K562 (cell line): ENCODE measurements at regions not wholly inside any gene's neighbourhood (a gene's known extent, or its start where the extent isn't known, plus 50 kb on each side); places are given as distances from the start of the nearest gene placed in this dataset.

Experiments used
- ATAC-seq: fragments of 200-7000 bp; cut with Tn5 transposase; 3 replicates; pipeline ENCODE4 v1.9.1; 2020; ENCODE audit warnings: moderate library complexity
- BruUV-seq: library from RNA; stranded (reverse); fragments of 400-500 nt; replicated peaks from 2 replicates; lab custom pipeline; 2021; lab: Mats Ljungman, UMichigan
- CTCF ChIA-PET: fragments of 300-600 bp; formaldehyde crosslinking; extraction: SDS; loops from one replicate; lab custom pipeline; 2021; ENCODE audit warnings: low intra/inter-chr PET ratio; lab: Yijun Ruan, JAX
- POLR2A ChIA-PET: fragments of 300-600, 350-650 bp; sonication (Branson Sonifier 250); formaldehyde crosslinking; extraction: SDS; loops from one replicate; lab custom pipeline; 2021; ENCODE audit warnings: antibody characterized with exemption, inconsistent platforms; lab: Yijun Ruan, JAX
- DNase-seq, 4 experiments: peaks; one replicate each; pipeline versions ENCODE4 v3.0.0 to v3.0.0-alpha.2; 2011 to 2018; ENCODE audit warnings: low spot score in 3 of 4, mixed read lengths in 3 of 4; ENCODE audit errors: extremely low read depth in 1 of 4
- FAIRE-seq: peaks from 2 replicates; lab custom pipeline; 2011; peaks lifted over from hg19 to GRCh38; lab: Jason Lieb, UNC
- H2AFZ ChIP-seq: 2 replicates; pipeline ENCODE4 v1.6.0; 2011; ENCODE audit warnings: low read depth, low read length, control low read depth, inconsistent platforms
- H3K27ac ChIP-seq: fragments of 200-600 bp; 3 replicates; pipeline ENCODE4 v1.8.0; 2011; ENCODE audit warnings: low read depth, mild to moderate bottlenecking, control low read depth, inconsistent platforms, low read length, moderate library complexity, mixed read lengths; ENCODE audit errors: extremely low read depth
- H3K27me3 ChIP-seq, 2 experiments: fragments of 300-600 bp in 1 of 2; 2 replicates in 1 of 2; 3 replicates in 1 of 2; pipeline versions ENCODE4 v1.6.0 to v1.8.0; 2011; ENCODE audit warnings: inconsistent platforms in 2 of 2, low read length in 2 of 2, mild to moderate bottlenecking in 1 of 2, mixed read lengths in 1 of 2, moderate library complexity in 1 of 2; ENCODE audit not compliant: control insufficient read depth in 2 of 2, insufficient read depth in 2 of 2
- H3K36me3 ChIP-seq: fragments of 300-600 bp; 3 replicates; pipeline ENCODE4 v1.8.0; 2011; ENCODE audit warnings: mild to moderate bottlenecking, low read length, inconsistent platforms; ENCODE audit not compliant: control insufficient read depth, insufficient read depth
- H3K4me1 ChIP-seq, 2 experiments: fragments of 200-600 bp in 1 of 2; replicated peaks in 1 of 2; 2 replicates in 1 of 2; 3 replicates in 1 of 2; pipeline versions ENCODE4 v1.5.1 to v1.8.0; 2011; ENCODE audit warnings: inconsistent platforms in 2 of 2, low read length in 2 of 2, mild to moderate bottlenecking in 1 of 2, mixed read lengths in 1 of 2, moderate library complexity in 1 of 2; ENCODE audit not compliant: control insufficient read depth in 2 of 2, insufficient read depth in 2 of 2
- H3K4me2 ChIP-seq: 2 replicates; pipeline ENCODE4 v1.6.1; 2011; ENCODE audit warnings: low read length, control low read depth, inconsistent platforms, mixed read lengths; ENCODE audit not compliant: insufficient read depth
- H3K4me3 ChIP-seq: fragments of 200-600 bp; sonication (generic), shearing (Covaris generic); 2 replicates; pipeline ENCODE4 v1.5.1; 2016; ENCODE audit warnings: control low read depth, inconsistent platforms
- H3K79me2 ChIP-seq: fragments of 200-600 bp; 3 replicates; pipeline ENCODE4 v1.8.0; 2011; ENCODE audit warnings: low read length, inconsistent platforms; ENCODE audit not compliant: control insufficient read depth, insufficient read depth
- H3K9ac ChIP-seq, 2 experiments: 2 replicates each; pipeline versions ENCODE4 v1.6.0 to v1.6.1; 2011; ENCODE audit warnings: low read depth in 2 of 2, low read length in 2 of 2, control low read depth in 1 of 2, inconsistent platforms in 1 of 2, mild to moderate bottlenecking in 1 of 2, mixed read lengths in 1 of 2; ENCODE audit not compliant: insufficient read depth in 1 of 2
- H3K9me1 ChIP-seq: one replicate; pipeline ENCODE4 v1.6.0; 2011; ENCODE audit warnings: inconsistent platforms, mild to moderate bottlenecking, low read length, moderate library complexity; ENCODE audit not compliant: control insufficient read depth, insufficient read depth
- H3K9me3 ChIP-seq: replicated peaks from 2 replicates; pipeline ENCODE4 v1.5.1; 2011; ENCODE audit warnings: low read depth, low read length, inconsistent platforms; ENCODE audit not compliant: control insufficient read depth, insufficient read depth
- H4K20me1 ChIP-seq: replicated peaks from 2 replicates; pipeline ENCODE4 v1.6.1; 2011; ENCODE audit warnings: low read length, inconsistent platforms, mixed read lengths; ENCODE audit not compliant: control insufficient read depth, insufficient read depth
- ARID3A ChIP-seq: IDR thresholded peaks from 2 replicates; pipeline ENCODE4 v1.6.1; 2012; ENCODE audit warnings: low read depth, low read length, improper control_type of control experiment, borderline replicate concordance
- DIDO1 ChIP-seq: fragments of 450-650 bp; IDR thresholded peaks from 2 replicates; pipeline ENCODE4 v1.6.1; 2016; ENCODE audit warnings: low read depth, missing biosample characterization, missing genetic modification characterization
- ELK3 ChIP-seq: fragments of 450-650 bp; formaldehyde crosslinking; IDR thresholded peaks from 2 replicates; pipeline ENCODE4 v1.4.0; 2020; ENCODE audit warnings: mild to moderate bottlenecking
- HBP1 ChIP-seq: fragments of 450-650 bp; formaldehyde crosslinking; IDR thresholded peaks from 2 replicates; pipeline ENCODE4 v1.4.0; 2022; ENCODE audit warnings: missing genetic modification characterization
- HDGF ChIP-seq: fragments of 450-650 bp; IDR thresholded peaks from 2 replicates; pipeline ENCODE4 v1.6.1; 2016
- LARP7 ChIP-seq: fragments of 450-650 bp; IDR thresholded peaks from 2 replicates; pipeline ENCODE4 v1.6.1; 2016
- MAFG ChIP-seq: fragments of 450-650 bp; conservative IDR thresholded peaks from 2 replicates; pipeline ENCODE4 v1.6.1; 2016; ENCODE audit warnings: missing genetic modification characterization, missing compliant biosample characterization
- MCM2 ChIP-seq: fragments of 450-650 bp; IDR thresholded peaks from 2 replicates; pipeline ENCODE4 v1.6.1; 2017; ENCODE audit warnings: low read depth, mild to moderate bottlenecking
- RBM34 ChIP-seq: fragments of 200-400 bp; formaldehyde crosslinking; IDR thresholded peaks from 2 replicates; pipeline ENCODE4 v1.6.1; 2018; ENCODE audit warnings: low read length, borderline replicate concordance; ENCODE audit not compliant: insufficient read depth
- RBM39 ChIP-seq: fragments of 200-400 bp; formaldehyde crosslinking; optimal IDR thresholded peaks from 2 replicates; pipeline ENCODE3; 2018; ENCODE audit warnings: low read depth, low read length
- TAL1 ChIP-seq: fragments of 450-650 bp; IDR thresholded peaks from 2 replicates; pipeline ENCODE4 v1.6.1; 2016; ENCODE audit warnings: mild to moderate bottlenecking
- TFAM ChIP-seq: fragments of 250-450 bp; sonication (Bioruptor Pico); conservative IDR thresholded peaks from 2 replicates; pipeline ENCODE4 v1.5.0; 2021; ENCODE audit warnings: mild to moderate bottlenecking, moderate library complexity
- ZBED1 ChIP-seq: IDR thresholded peaks from 2 replicates; pipeline ENCODE4 v1.6.1; 2014
- ZFX ChIP-seq: sonication (generic); formaldehyde crosslinking; IDR thresholded peaks from 2 replicates; pipeline ENCODE4 v1.8.0; 2022; ENCODE audit warnings: mild to moderate bottlenecking, missing genetic modification reagents, moderate library complexity
- ZNF197 ChIP-seq: fragments of 200-800 bp; sonication (Bioruptor generic); IDR thresholded peaks from 2 replicates; pipeline ENCODE4 v1.6.1; 2016; ENCODE audit warnings: low read depth, missing genetic modification characterization, missing compliant biosample characterization
- ZNF764 ChIP-seq: fragments of 250-450 bp; sonication (Bioruptor Pico); IDR thresholded peaks from 2 replicates; pipeline ENCODE4 v1.4.0; 2020; ENCODE audit warnings: low read depth, mild to moderate bottlenecking, moderate library complexity
- WGBS: fragments of 100-300 bp; shearing (Covaris generic); methylation state at CpG from one replicate; pipeline ENCODE4 v1.1.6; 2016; ENCODE audit warnings: low coverage, mixed read lengths; ENCODE audit not compliant: insufficient coverage; ENCODE audit errors: missing lambda C conversion rate; 5-methylcytosine and 5-hydroxymethylcytosine counted together
- in situ Hi-C: fragments of 300-500 bp; cut with MboI; formaldehyde crosslinking; loops from 4 replicates; pipeline ENCODE4 v1.15.0; 2018; ENCODE audit warnings: inconsistent platforms, mixed read lengths
- intact Hi-C: fragments of 100-400 bp; cut with micrococcal nuclease; formaldehyde crosslinking; loops from 2 replicates; pipeline ENCODE4 v1.14.2; 2022
- TF ChIP-seq, protein P1 (sequence below): fragments of 450-650 bp; IDR thresholded peaks from 2 replicates; pipeline ENCODE4 v1.6.1; 2017; ENCODE audit warnings: mild to moderate bottlenecking, moderate library complexity
- TF ChIP-seq, protein P2 (sequence below): fragments of 450-650 bp; IDR thresholded peaks from 2 replicates; pipeline ENCODE4 v1.6.1; 2017; ENCODE audit warnings: antibody characterized with exemption

- Histone ChIP-seq H3K4me1 (no peaks in the 10 kb centered on the region), H3K27ac (no peak overlapping the region), H3K9me1 (no peaks in the 10 kb centered on the region), H3K4me3 (no peak overlapping the region), H3K36me3 (no peaks in the 10 kb centered on the region), H3K27me3 (peaks cover 10 to 21% of the 10 kb centered on the region in 2 experiments; a peak in 4 of 5 replicates), H3K79me2 (no peaks in the 10 kb centered on the region), H2AFZ (no peak overlapping the region), H3K4me2 (no peak overlapping the region), H3K9ac (no peak overlapping the region), H3K9me3 (no peaks in the 10 kb centered on the region), H4K20me1 (no peaks in the 10 kb centered on the region)
- in situ Hi-C loops = no loop called here
- DNase-seq = no peak
- no peak for ATAC-seq
- CTCF ChIA-PET = no interaction called here
- WGBS = 4% methylated on average over 4 of the region's 4 CpGs
- FAIRE-seq = no peak
- no TSS peak for BruUV-seq
- intact Hi-C loops = loop anchor here (10.0 kb wide), 1 partner anchor 121 kb away; no protein-coding TSS in a partner anchor
- POLR2A ChIA-PET = no interaction called here
- TF ChIP-seq RBM34 = no peak
- TF ChIP-seq TAL1 = no peak
- no peak for TF ChIP-seq ARID3A
- no peak for TF ChIP-seq RBM39
- no peak for TF ChIP-seq ZBED1
- no peak for TF ChIP-seq MCM2
- TF ChIP-seq ZNF764 (CRISPR knock-in tag) = no peak
- TF ChIP-seq TFAM (CRISPR knock-in tag) = no peak
- TF ChIP-seq DIDO1 (tag) = no peak
- no peak for TF ChIP-seq LARP7
- TF ChIP-seq, protein P1, sequence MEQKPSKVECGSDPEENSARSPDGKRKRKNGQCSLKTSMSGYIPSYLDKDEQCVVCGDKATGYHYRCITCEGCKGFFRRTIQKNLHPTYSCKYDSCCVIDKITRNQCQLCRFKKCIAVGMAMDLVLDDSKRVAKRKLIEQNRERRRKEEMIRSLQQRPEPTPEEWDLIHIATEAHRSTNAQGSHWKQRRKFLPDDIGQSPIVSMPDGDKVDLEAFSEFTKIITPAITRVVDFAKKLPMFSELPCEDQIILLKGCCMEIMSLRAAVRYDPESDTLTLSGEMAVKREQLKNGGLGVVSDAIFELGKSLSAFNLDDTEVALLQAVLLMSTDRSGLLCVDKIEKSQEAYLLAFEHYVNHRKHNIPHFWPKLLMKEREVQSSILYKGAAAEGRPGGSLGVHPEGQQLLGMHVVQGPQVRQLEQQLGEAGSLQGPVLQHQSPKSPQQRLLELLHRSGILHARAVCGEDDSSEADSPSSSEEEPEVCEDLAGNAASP = no peak
- TF ChIP-seq ELK3 = no peak
- TF ChIP-seq HDGF = no peak
- TF ChIP-seq ZNF197 = no peak
- TF ChIP-seq HBP1 (CRISPR knock-in tag) = no peak
- no peak for TF ChIP-seq MAFG (tag)
- TF ChIP-seq, protein P2, sequence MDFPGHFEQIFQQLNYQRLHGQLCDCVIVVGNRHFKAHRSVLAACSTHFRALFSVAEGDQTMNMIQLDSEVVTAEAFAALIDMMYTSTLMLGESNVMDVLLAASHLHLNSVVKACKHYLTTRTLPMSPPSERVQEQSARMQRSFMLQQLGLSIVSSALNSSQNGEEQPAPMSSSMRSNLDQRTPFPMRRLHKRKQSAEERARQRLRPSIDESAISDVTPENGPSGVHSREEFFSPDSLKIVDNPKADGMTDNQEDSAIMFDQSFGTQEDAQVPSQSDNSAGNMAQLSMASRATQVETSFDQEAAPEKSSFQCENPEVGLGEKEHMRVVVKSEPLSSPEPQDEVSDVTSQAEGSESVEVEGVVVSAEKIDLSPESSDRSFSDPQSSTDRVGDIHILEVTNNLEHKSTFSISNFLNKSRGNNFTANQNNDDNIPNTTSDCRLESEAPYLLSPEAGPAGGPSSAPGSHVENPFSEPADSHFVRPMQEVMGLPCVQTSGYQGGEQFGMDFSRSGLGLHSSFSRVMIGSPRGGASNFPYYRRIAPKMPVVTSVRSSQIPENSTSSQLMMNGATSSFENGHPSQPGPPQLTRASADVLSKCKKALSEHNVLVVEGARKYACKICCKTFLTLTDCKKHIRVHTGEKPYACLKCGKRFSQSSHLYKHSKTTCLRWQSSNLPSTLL = no peak
- no peak for TF ChIP-seq ZFX (CRISPR knock-in tag)
Measured at GRCh38 chr1:203996126-203996525, 76.8 kb upstream of the SOX13 start.
